Osteocyte (in vitro differentiated cells): ENCODE measurements at regions not wholly inside any gene's neighbourhood (a gene's known extent, or its start where the extent isn't known, plus 50 kb on each side); places are given as distances from the start of the nearest gene placed in this dataset.

Source experiments
- DNase-seq: peaks from one replicate; pipeline ENCODE4 v3.0.0; 2021; ENCODE audit warnings: mixed read lengths; ENCODE audit not compliant: unreplicated experiment; ENCODE audit errors: extremely low spot score
- H3K27ac Mint-ChIP-seq: one replicate; pipeline ENCODE4 v1.8.0; 2021; ENCODE audit warnings: mild to moderate bottlenecking, mixed read lengths; ENCODE audit not compliant: unreplicated experiment
- H3K27me3 Mint-ChIP-seq: one replicate; pipeline ENCODE4 v1.8.0; 2021; ENCODE audit warnings: mixed read lengths; ENCODE audit not compliant: unreplicated experiment
- H3K36me3 Mint-ChIP-seq: one replicate; pipeline ENCODE4 v1.8.0; 2021; ENCODE audit warnings: mixed read lengths; ENCODE audit not compliant: unreplicated experiment
- H3K4me1 Mint-ChIP-seq: one replicate; pipeline ENCODE4 v1.8.0; 2021; ENCODE audit warnings: mixed read lengths; ENCODE audit not compliant: unreplicated experiment
- H3K4me3 Mint-ChIP-seq: one replicate; pipeline ENCODE4 v1.8.0; 2021; ENCODE audit warnings: mild to moderate bottlenecking, moderate library complexity, mixed read lengths; ENCODE audit not compliant: unreplicated experiment
- H3K9me3 Mint-ChIP-seq: one replicate; pipeline ENCODE4 v1.8.0; 2021; ENCODE audit warnings: mixed read lengths; ENCODE audit not compliant: unreplicated experiment
- TF ChIP-seq, protein P1 (sequence below): fragments of 200-600 bp; sonication (generic); IDR thresholded peaks from 2 replicates; pipeline ENCODE4 v1.5.0; 2021; ENCODE audit warnings: antibody characterized with exemption, mild to moderate bottlenecking, moderate library complexity

DNA sequence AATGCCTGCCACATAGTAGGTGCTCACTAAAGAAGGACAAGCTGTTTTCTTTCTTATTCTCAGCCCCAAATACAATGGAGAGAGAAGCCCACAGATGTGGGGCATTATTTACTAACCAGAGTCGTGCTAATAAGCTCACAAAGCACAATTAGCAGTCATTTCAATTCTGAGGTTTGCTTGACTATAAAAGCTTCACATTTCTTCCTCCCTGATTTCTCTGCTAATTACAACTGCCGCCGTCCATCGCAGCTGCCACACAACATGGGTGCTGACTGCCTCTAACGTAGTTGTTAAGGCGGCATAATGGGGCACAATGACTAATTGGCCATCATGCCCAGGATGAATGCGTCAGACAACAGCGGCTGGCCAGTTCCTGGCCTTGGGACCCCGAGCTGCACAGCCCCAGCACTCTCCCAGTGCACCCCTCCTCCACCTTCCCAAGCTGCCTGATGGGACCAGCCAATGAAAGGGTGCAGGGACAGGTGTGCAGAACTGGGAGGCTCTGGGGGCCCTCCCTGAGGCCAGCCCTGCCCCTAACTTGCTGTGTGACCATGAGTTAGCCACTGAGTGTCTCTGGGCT lies 109.2 kb downstream of the CCT6B start:
- no peak overlapping the region for H3K27ac Mint-ChIP-seq
- TF ChIP-seq, protein P1, sequence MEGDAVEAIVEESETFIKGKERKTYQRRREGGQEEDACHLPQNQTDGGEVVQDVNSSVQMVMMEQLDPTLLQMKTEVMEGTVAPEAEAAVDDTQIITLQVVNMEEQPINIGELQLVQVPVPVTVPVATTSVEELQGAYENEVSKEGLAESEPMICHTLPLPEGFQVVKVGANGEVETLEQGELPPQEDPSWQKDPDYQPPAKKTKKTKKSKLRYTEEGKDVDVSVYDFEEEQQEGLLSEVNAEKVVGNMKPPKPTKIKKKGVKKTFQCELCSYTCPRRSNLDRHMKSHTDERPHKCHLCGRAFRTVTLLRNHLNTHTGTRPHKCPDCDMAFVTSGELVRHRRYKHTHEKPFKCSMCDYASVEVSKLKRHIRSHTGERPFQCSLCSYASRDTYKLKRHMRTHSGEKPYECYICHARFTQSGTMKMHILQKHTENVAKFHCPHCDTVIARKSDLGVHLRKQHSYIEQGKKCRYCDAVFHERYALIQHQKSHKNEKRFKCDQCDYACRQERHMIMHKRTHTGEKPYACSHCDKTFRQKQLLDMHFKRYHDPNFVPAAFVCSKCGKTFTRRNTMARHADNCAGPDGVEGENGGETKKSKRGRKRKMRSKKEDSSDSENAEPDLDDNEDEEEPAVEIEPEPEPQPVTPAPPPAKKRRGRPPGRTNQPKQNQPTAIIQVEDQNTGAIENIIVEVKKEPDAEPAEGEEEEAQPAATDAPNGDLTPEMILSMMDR = no peak
- DNase-seq = no peak
- no peaks in the 10 kb centered on the region for H3K4me1 Mint-ChIP-seq
- no peaks in the 10 kb centered on the region for H3K36me3 Mint-ChIP-seq
- no peak overlapping the region for H3K4me3 Mint-ChIP-seq
- H3K27me3 Mint-ChIP-seq = no peaks in the 10 kb centered on the region
- H3K9me3 Mint-ChIP-seq = no peaks in the 10 kb centered on the region

DNA sequence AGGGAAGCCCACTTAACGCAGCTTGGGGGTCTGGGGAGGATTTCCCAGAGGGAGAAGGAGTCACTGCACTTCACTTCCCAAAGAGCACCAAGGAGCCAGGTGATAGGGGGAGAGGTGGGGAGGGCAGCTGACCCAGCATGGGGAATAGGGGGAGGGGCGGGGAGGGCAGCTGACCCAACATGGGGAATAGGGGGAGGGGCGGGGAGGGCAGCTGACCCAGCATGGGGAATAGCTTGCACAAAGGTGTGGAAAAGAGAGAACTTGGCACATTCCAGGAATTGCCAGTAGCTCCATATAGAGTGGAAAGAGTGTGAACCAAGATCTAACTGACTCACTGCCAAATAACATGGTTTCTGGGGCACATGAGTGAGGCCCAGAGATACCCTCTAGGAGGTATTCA lies 110.3 kb downstream of the CCT6B start:
- TF ChIP-seq, protein P1 = no peak
- Mint-ChIP-seq H3K4me1 (no peaks in the 10 kb centered on the region), H3K9me3 (no peaks in the 10 kb centered on the region), H3K36me3 (no peaks in the 10 kb centered on the region), H3K4me3 (no peak overlapping the region), H3K27ac (no peak overlapping the region), H3K27me3 (no peaks in the 10 kb centered on the region)
- DNase-seq = no peak

DNA sequence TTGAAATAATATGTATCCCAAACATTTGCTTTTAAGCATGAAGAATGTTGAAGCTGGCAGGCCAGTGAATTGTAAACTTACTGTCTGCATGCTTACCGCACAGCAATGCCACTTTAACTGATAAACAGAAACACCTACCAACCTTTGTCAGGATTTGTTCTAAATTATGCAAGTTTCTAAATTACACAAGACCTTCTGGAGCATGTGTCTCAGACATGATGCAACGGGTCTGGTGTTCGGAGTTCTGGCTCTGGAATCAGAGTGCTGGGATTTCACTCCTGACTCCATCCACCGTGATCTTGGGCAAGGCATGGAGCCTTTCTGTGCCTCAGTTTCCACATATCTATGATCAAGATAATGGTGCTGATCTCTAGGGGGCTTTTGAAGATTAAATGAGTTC lies 111.2 kb downstream of the CCT6B start:
- Mint-ChIP-seq H3K27ac (no peak overlapping the region), H3K4me3 (no peak overlapping the region), H3K27me3 (no peaks in the 10 kb centered on the region), H3K4me1 (no peaks in the 10 kb centered on the region), H3K9me3 (no peaks in the 10 kb centered on the region), H3K36me3 (no peaks in the 10 kb centered on the region)
- TF ChIP-seq, protein P1 = no peak
- DNase-seq = no peak

DNA sequence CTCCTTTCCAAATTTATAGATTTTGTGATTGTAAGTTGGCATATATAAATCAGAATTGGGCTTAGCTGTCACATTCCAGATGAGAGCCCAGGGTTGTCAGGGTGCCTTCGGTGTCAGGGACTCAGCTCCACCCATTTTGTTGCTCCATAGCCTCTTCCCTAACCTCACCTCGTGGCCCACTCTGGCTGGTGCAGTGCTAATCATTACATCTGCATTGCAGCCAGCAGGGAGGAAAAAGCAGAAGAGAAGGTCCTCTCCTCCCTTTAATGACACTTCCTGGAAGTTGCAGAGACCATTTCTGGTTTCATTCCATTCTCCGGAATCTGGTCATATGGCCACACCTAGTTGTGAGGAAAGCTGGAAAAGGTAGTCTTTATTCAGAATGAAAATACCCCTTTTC lies 113.3 kb downstream of the CCT6B start:
- H3K27me3 Mint-ChIP-seq = no peaks in the 10 kb centered on the region
- DNase-seq = no peak
- H3K4me1 Mint-ChIP-seq = no peaks in the 10 kb centered on the region

DNA sequence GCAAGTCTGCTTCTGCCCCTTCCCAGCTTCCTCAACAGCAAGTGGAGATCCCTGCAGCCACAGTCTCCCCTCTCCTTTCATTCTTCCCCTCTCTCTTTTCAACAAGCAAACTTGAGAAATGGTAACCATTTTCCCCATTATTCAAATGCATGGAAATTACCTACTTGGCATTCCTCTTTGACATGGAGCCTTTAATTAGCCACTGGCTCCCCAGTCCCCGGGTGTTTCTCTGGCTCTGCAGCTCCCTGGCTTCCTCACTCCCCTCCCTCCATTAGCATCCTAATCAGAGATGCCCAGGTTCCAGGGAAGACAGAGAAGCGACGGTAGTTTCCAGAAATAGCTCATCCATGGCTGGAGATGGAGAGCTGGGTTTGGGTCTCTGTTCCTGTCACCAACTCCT lies 116.0 kb downstream of the CCT6B start:
- H3K27ac Mint-ChIP-seq = no peak overlapping the region
- H3K27me3 Mint-ChIP-seq = no peaks in the 10 kb centered on the region
- no peaks in the 10 kb centered on the region for H3K36me3 Mint-ChIP-seq
- no peak for DNase-seq
- TF ChIP-seq, protein P1 = no peak
- H3K9me3 Mint-ChIP-seq = no peaks in the 10 kb centered on the region
- no peaks in the 10 kb centered on the region for H3K4me1 Mint-ChIP-seq
- H3K4me3 Mint-ChIP-seq = no peak overlapping the region

More for the DNA sequence above, 113.3 kb downstream of the CCT6B start:
- H3K27ac Mint-ChIP-seq = no peak overlapping the region
- H3K4me3 Mint-ChIP-seq = no peak overlapping the region
- TF ChIP-seq, protein P1 = no peak
- H3K36me3 Mint-ChIP-seq = no peaks in the 10 kb centered on the region
- no peaks in the 10 kb centered on the region for H3K9me3 Mint-ChIP-seq
